Natural killer cell (primary cell): ENCODE measurements at regions not wholly inside any gene's neighbourhood (a gene's known extent, or its start where the extent isn't known, plus 50 kb on each side); places are given as distances from the start of the nearest gene placed in this dataset.

Experiments used
- ATAC-seq, 3 donors: fragments of 150-1000 bp in 2 of 3; fragments of 200-7000 bp in 1 of 3; cut with Tn5 transposase; 1 replicate in 1 of 3; 2 replicates in 2 of 3; pipeline ENCODE4 v1.10.0; 2021; ENCODE audit warnings: mild to moderate bottlenecking in 2 of 3, moderate library complexity in 2 of 3
- DNase-seq, 2 donors: peaks; one replicate each; pipeline versions ENCODE4 v3.0.0 to v3.0.0-alpha.2; 2013 to 2021; ENCODE audit warnings: mixed read lengths in 1 of 2
- H3K27ac ChIP-seq: one replicate; pipeline ENCODE4 v1.5.1; 2013; ENCODE audit warnings: mild to moderate bottlenecking, low read length
- H3K27me3 ChIP-seq: one replicate; pipeline ENCODE4 v1.6.1; 2013; ENCODE audit warnings: low read length; ENCODE audit not compliant: control insufficient read depth, insufficient read depth
- H3K36me3 ChIP-seq: one replicate; pipeline ENCODE4 v1.6.1; 2013; ENCODE audit warnings: low read length; ENCODE audit not compliant: control insufficient read depth, insufficient read depth
- H3K4me1 ChIP-seq: one replicate; pipeline ENCODE4 v1.6.1; 2013; ENCODE audit warnings: low read length; ENCODE audit not compliant: control insufficient read depth, insufficient read depth
- H3K4me3 ChIP-seq: one replicate; pipeline ENCODE4 v1.5.1; 2013; ENCODE audit warnings: low read length
- H3K9me3 ChIP-seq: one replicate; pipeline ENCODE4 v1.6.1; 2013; ENCODE audit warnings: low read length; ENCODE audit not compliant: control insufficient read depth, insufficient read depth
- H3K27ac Mint-ChIP-seq, 2 donors: one replicate each; pipeline ENCODE4 v1.8.0; 2022; ENCODE audit warnings: mild to moderate bottlenecking in 2 of 2, mixed read lengths in 2 of 2, moderate library complexity in 1 of 2
- H3K27me3 Mint-ChIP-seq, 2 donors: one replicate each; pipeline ENCODE4 v1.8.0; 2022; ENCODE audit warnings: low read depth in 2 of 2, mixed read lengths in 2 of 2
- H3K36me3 Mint-ChIP-seq: one replicate; pipeline ENCODE4 v1.8.0; 2022; ENCODE audit warnings: mixed read lengths
- H3K4me1 Mint-ChIP-seq, 2 donors: one replicate each; pipeline ENCODE4 v1.8.0; 2022; ENCODE audit warnings: mixed read lengths in 2 of 2
- H3K4me3 Mint-ChIP-seq: one replicate; pipeline ENCODE4 v1.8.0; 2022; ENCODE audit warnings: mild to moderate bottlenecking, moderate library complexity, mixed read lengths
- H3K9me3 Mint-ChIP-seq, 2 donors: one replicate each; pipeline ENCODE4 v1.8.0; 2022; ENCODE audit warnings: mixed read lengths in 2 of 2
- WGBS: methylation state at CpG from one replicate; pipeline ENCODE4 v1.1.7; 2013; ENCODE audit warnings: missing lambda C conversion rate; ENCODE audit not compliant: insufficient coverage; 5-methylcytosine and 5-hydroxymethylcytosine counted together
- intact Hi-C: fragments of 100-400 bp; cut with micrococcal nuclease; formaldehyde crosslinking; loops from one replicate; pipeline ENCODE4 v1.14.2; 2022
- TF ChIP-seq, protein P1 (sequence below): fragments of 200-600 bp; IDR thresholded peaks from one replicate; pipeline ENCODE4 v1.8.0; 2022; ENCODE audit warnings: antibody characterized with exemption

DNA sequence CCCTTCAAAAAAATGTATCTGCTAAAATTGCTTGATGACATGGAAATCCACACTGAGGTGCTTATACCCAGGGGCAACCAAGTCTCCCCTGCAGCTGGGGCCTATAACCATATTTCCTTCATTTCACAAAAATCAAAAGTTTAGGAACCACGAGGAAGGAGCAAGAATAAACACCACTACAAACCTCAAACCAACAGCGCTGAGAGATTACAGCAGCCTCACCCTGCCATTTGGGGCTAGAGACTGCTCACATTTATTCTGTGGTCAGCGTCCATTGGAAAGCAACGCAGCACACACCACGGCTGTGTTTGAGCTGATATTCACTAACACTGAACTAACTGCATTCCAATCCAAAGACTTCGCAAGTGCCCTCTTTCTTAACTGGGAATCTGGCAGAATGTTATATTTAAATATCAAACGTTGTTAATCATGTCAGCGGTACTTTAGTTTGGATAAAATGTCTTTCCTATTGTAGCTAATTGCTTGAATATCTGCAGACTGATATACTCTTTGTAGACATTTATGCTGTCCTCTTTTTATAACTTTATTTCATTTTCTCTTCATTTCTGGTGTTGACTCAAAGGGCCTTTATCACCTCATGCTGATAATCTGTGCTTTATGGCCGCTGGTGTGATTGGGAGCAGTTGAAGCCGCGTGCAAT lies 94.6 kb downstream of the FOXA2 start:
- Mint-ChIP-seq H3K4me1 (no peaks in the 10 kb centered on the region), H3K27ac (no peak overlapping the region), H3K4me3 (no peak overlapping the region), H3K9me3 (peaks cover 0 to 4% of the 10 kb centered on the region in 2 donors), H3K27me3 (no peaks in the 10 kb centered on the region), H3K36me3 (no peaks in the 10 kb centered on the region)
- Histone ChIP-seq H3K4me1 (no peaks in the 10 kb centered on the region), H3K27me3 (no peaks in the 10 kb centered on the region), H3K4me3 (no peak overlapping the region), H3K9me3 (no peaks in the 10 kb centered on the region), H3K36me3 (no peaks in the 10 kb centered on the region), H3K27ac (no peak overlapping the region)
- intact Hi-C loops = no loop called here
- 65% methylated on average over 9 of the region's 11 CpGs for WGBS
- no peak for DNase-seq
- TF ChIP-seq, protein P1, sequence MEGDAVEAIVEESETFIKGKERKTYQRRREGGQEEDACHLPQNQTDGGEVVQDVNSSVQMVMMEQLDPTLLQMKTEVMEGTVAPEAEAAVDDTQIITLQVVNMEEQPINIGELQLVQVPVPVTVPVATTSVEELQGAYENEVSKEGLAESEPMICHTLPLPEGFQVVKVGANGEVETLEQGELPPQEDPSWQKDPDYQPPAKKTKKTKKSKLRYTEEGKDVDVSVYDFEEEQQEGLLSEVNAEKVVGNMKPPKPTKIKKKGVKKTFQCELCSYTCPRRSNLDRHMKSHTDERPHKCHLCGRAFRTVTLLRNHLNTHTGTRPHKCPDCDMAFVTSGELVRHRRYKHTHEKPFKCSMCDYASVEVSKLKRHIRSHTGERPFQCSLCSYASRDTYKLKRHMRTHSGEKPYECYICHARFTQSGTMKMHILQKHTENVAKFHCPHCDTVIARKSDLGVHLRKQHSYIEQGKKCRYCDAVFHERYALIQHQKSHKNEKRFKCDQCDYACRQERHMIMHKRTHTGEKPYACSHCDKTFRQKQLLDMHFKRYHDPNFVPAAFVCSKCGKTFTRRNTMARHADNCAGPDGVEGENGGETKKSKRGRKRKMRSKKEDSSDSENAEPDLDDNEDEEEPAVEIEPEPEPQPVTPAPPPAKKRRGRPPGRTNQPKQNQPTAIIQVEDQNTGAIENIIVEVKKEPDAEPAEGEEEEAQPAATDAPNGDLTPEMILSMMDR = no peak
- no peak for ATAC-seq

DNA sequence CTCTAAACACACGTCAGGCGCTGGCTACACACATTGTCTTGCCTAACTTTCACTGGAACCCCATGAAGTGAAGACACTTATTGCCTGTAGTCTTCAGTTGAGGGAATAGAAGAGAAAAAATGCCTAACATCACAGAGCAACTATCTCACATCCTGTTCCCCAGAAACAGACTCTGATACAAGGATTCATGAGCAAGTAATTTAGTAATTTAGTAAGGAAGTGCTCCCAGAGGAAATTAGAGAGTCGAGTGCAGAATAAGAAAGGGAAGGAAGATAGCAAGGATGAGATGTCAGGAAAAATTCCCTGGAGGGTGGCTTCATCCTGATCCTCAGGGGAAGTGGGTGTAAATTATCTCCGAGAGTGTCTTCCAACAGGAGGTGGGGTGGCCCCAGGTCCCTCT lies 104.0 kb downstream of the FOXA2 start:
- ATAC-seq = no peak
- no peak overlapping the region for H3K27ac ChIP-seq
- no peak overlapping the region for H3K4me3 ChIP-seq
- H3K36me3 ChIP-seq = no peaks in the 10 kb centered on the region
- DNase-seq = no peak
- TF ChIP-seq, protein P1 = no peak
- H3K4me1 Mint-ChIP-seq = no peaks in the 10 kb centered on the region
- intact Hi-C loops = no loop called here
- H3K27me3 Mint-ChIP-seq = no peaks in the 10 kb centered on the region
- 70% methylated on average over 4 of the region's 4 CpGs for WGBS
- peaks cover 3 to 6% of the 10 kb centered on the region in 2 donors for H3K9me3 Mint-ChIP-seq
- H3K36me3 Mint-ChIP-seq = peaks cover 6% of the 10 kb centered on the region
- no peaks in the 10 kb centered on the region for H3K4me1 ChIP-seq
- no peaks in the 10 kb centered on the region for H3K9me3 ChIP-seq
- no peak overlapping the region for H3K27ac Mint-ChIP-seq
- H3K4me3 Mint-ChIP-seq = no peak overlapping the region
- no peaks in the 10 kb centered on the region for H3K27me3 ChIP-seq

DNA sequence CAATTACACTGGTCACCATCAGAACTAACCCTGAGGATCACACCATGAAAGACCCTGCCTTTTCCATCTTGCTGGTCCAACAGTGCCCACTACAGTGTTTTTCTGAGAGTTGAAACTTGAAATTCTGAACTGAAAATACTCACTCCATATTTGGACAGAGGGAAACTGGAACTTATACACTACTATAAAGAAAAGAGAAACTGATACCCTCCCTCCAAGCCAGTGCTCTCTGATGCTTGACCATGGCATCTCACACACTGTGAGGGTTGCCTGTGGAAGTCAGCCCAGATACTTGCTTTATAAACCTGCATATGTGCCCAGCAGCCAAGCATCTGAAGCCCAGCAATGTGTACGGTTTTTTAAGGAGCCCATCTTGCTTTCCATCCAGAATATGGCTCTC lies 108.7 kb downstream of the FOXA2 start:
- H3K4me1 ChIP-seq = no peaks in the 10 kb centered on the region
- TF ChIP-seq, protein P1 = no peak
- no peaks in the 10 kb centered on the region for H3K9me3 ChIP-seq
- ATAC-seq (no peak), DNase-seq (no peak)
- Mint-ChIP-seq H3K4me3 (no peak overlapping the region), H3K9me3 (peaks cover 11 to 12% of the 10 kb centered on the region in 2 donors), H3K27me3 (no peaks in the 10 kb centered on the region), H3K27ac (no peak overlapping the region), H3K4me1 (no peaks in the 10 kb centered on the region), H3K36me3 (peaks cover 6% of the 10 kb centered on the region)
- no peak overlapping the region for H3K27ac ChIP-seq
- H3K36me3 ChIP-seq = no peaks in the 10 kb centered on the region
- no peaks in the 10 kb centered on the region for H3K27me3 ChIP-seq
- WGBS = 83% methylated on average over 1 of the region's 1 CpG
- intact Hi-C loops = no loop called here
- no peak overlapping the region for H3K4me3 ChIP-seq

DNA sequence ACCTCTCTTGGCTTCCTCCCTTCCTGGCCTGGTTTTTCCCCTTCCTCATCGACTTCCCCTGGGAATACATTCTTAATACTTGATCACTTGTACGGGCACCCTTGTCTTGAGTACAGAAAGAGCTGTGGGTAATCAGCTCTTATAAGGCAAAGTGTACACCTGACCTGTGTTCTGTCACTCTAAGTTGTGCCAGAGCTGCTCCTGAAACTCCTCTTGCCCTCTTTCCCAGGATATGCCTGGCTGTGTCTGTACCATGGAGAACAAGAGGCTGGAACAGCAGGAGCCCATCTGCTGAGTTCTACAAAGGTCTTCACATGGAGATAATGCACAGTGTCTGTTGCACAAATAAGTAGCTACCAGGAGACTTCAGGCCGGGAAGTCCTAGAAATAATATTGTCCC lies 110.1 kb downstream of the FOXA2 start:
- Mint-ChIP-seq H3K4me3 (no peak overlapping the region), H3K9me3 (peaks cover 11 to 12% of the 10 kb centered on the region in 2 donors), H3K4me1 (no peaks in the 10 kb centered on the region), H3K27ac (no peak overlapping the region), H3K27me3 (no peaks in the 10 kb centered on the region), H3K36me3 (peaks cover 6% of the 10 kb centered on the region)
- Histone ChIP-seq H3K4me3 (no peak overlapping the region), H3K36me3 (no peaks in the 10 kb centered on the region), H3K4me1 (no peaks in the 10 kb centered on the region), H3K27ac (no peak overlapping the region), H3K27me3 (no peaks in the 10 kb centered on the region), H3K9me3 (no peaks in the 10 kb centered on the region)
- ATAC-seq (no peak), DNase-seq (no peak)
- 79% methylated on average over 2 of the region's 3 CpGs for WGBS
- intact Hi-C loops = no loop called here
- TF ChIP-seq, protein P1 = no peak
